ENCODE measurements at regions not wholly inside any gene's neighbourhood (a gene's known extent, or its start where the extent isn't known, plus 50 kb on each side); places are given as distances from the start of the nearest gene placed in this dataset.

DNA sequence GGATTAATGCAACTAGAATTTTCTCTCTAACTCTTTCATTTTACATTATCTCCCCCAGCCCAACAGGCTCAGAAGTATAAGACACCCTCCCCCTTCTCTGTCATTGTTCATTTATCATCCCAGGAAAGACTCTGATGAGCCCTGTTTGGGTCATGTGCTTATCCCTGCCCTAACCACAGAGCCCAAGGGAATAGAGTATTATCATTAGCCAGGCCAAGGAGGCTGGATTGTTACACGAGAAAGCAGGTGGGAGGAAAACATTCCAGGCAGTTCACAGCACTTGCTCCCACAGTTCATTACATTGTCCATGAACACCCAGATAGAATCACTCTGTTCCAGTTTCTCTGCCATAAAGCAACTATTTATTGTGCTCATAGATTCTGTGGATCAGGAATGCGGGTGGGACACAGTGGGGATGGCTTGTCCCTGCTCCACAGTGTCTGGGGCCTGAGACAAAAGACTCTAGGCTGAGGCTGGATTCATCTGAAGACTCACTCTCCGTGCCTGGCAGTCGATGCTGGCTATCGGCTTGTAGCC lies 59.5 kb upstream of the TMEM215 start:
- TF ChIP-seq, protein P1, sequence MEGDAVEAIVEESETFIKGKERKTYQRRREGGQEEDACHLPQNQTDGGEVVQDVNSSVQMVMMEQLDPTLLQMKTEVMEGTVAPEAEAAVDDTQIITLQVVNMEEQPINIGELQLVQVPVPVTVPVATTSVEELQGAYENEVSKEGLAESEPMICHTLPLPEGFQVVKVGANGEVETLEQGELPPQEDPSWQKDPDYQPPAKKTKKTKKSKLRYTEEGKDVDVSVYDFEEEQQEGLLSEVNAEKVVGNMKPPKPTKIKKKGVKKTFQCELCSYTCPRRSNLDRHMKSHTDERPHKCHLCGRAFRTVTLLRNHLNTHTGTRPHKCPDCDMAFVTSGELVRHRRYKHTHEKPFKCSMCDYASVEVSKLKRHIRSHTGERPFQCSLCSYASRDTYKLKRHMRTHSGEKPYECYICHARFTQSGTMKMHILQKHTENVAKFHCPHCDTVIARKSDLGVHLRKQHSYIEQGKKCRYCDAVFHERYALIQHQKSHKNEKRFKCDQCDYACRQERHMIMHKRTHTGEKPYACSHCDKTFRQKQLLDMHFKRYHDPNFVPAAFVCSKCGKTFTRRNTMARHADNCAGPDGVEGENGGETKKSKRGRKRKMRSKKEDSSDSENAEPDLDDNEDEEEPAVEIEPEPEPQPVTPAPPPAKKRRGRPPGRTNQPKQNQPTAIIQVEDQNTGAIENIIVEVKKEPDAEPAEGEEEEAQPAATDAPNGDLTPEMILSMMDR (IDR thresholded peaks at IDR 0.05; ENCODE audit: borderline replicate concordance, insufficient read depth, low read depth, low read length) = no peak
- H3K4me3 ChIP-seq (ENCODE audit: low read depth, low read length) = no peak overlapping the region

DNA sequence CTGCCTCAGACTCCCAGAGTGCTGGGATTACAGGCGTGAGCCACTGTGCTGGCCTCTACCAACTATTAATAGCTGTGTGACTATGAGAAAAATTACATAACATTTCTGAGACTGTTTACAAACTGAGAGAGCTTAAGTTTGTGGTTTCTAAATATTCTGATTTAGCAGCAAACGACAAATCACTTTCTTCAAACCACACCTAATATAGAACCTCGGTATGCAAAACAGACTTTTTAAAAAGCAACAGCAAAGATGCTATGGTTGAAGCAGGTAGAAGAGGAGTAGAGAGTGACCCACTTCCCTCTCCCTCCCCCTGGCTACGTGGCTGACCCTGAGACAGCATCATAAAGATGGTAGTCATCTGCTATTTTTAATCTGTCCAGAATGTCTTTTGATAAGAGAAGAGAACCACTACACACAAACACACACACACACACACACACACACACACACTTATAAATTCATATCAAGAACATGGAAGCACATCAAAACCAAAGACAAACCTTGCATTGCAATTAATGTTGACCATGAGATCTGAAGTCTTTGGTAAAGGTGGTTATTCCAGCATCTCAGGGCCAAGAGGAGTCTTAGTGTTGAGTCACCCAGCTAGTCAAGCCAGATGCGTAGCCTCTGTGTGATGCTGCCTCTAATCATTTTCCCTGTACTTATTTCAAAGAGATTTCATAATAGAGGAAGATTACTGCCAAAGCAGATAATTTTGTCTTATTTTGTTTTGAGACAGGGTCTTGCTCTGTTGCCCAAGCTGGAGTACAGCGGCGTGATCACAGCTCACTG lies 58.1 kb upstream of the TMEM215 start:
- TF ChIP-seq, protein P1 (IDR thresholded peaks at IDR 0.05; ENCODE audit: borderline replicate concordance, insufficient read depth, low read depth, low read length) = no peak
- H3K4me3 ChIP-seq (ENCODE audit: low read depth, low read length) = no peak overlapping the region

- TF ChIP-seq, protein P1 (IDR thresholded peaks at IDR 0.05; ENCODE audit: borderline replicate concordance, insufficient read depth, low read depth, low read length) = no peak
- H3K4me3 ChIP-seq (ENCODE audit: low read depth, low read length) = no peak overlapping the region
Measured at GRCh38 chr9:32728181-32728580, 55.2 kb upstream of the TMEM215 start.

All from GM12875 (cell line).